ENCODE measurements at regions not wholly inside any gene's neighbourhood (a gene's known extent, or its start where the extent isn't known, plus 50 kb on each side); places are given as distances from the start of the nearest gene placed in this dataset.

DNA sequence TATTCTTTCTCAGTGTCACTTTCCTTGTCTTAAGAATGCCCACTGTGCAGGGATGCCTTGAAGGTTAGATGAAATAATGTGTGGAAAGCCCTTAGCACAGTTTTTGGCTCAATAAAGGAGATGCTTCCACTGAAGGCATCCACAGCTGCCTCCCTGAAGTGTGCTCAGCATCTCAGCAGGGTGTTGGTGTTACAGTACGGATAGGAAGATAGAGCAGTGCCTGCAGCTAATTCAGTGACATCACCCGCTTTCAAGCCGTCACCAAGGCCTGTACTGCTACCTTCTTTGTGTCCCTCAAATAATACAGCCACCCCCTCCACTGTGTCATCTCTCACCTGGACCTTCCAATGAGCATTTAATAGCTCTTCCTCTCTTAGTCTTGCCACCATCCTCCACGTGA, 59.0 kb downstream of the NDUFS5 start:
- no peak for DNase-seq (ENCODE audit: low read depth in 2 of 3, low spot score in 2 of 3)

DNA sequence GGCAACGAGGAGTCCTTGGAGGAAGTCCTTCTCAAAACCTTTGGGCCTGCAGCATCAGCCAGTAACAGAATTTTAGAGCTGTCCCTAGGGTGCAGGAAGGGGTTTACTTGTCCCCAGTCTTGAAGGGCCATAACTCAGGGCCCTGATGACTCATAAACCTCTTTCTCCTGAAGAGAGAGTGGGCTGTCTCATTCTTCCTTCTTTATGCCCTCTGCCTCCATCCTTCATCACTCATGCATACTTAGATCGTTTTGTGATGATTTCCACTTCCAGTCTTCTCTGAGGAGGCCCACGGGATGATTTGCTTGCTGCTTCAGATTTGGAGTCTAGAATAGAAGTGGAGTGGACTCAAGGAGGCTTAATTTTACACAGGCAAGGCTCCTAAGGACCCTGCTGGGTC, 60.2 kb downstream of the NDUFS5 start:
- peak in 1 of 3 donors; percentile 49 for DNase-seq (ENCODE audit: low read depth in 2 of 3, low spot score in 2 of 3)

DNA sequence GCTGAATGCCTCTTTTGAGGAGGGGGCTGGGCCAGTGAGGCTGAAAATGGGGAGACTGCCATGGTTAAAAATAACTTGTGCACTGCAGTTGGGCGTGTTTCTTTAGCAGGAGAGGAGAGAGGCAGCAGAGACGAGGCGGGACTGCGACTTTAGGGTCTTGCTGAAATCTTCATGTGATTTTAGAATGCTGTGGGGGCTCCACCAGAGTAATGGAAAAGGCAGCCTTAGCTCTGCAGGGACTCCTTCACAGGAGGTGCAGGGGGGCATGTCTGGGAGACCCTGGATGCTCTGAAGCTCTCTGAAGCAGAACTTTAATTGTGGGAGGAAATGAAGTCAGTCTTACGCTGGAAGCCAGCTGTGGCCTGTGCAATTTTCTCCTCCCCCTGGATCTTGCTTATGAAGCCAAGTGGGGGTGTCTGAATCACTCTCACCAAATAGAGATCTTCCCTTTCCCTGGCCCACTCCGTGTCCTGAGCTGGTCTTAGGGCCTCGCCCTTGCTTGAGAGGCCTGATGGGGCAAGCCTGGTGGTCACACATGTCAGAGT, 60.8 kb downstream of the NDUFS5 start:
- DNase-seq (ENCODE audit: low read depth in 2 of 3, low spot score in 2 of 3): peak in 1 of 3 donors; percentile 41

DNA sequence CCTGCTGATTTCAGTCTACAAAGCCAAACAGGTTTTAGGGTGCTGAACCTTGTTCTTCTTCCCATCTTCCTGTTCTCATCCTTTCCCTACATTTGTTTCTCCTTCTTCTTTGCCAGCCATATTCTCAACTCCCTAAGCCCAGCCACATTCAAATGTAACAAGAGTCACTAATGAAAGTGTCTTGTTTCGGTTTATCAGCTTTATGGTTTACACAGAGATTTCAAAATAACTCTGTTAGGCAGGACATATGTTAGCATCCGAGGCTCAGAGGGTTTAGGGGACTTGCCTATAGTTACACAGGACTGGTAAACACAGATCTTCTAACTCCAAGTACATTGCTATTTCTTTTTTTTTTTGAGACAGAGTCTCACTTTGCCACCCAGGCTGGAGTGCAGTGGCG, 61.3 kb downstream of the NDUFS5 start:
- no peak for DNase-seq (ENCODE audit: low read depth in 2 of 3, low spot score in 2 of 3)

DNA sequence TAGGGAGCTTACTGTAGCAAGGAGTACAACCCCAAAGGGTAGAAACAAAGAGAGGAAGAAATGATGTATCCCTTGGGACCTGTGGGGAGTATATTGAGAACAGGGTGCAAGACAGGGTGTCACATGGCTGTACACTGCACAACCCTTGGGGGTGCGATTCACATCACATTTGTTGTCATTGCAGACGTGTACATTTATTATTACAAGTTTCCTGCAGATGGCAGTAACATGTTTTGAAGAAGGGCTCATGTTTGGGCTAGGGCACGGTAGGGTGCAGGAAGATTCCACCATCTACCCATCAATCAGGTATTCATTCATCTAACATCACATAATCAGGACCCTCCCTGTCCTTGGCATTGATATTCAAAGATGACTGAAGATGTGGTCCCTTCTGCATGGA, 62.5 kb downstream of the NDUFS5 start:
- DNase-seq (ENCODE audit: low read depth in 2 of 3, low spot score in 2 of 3): no peak

DNA sequence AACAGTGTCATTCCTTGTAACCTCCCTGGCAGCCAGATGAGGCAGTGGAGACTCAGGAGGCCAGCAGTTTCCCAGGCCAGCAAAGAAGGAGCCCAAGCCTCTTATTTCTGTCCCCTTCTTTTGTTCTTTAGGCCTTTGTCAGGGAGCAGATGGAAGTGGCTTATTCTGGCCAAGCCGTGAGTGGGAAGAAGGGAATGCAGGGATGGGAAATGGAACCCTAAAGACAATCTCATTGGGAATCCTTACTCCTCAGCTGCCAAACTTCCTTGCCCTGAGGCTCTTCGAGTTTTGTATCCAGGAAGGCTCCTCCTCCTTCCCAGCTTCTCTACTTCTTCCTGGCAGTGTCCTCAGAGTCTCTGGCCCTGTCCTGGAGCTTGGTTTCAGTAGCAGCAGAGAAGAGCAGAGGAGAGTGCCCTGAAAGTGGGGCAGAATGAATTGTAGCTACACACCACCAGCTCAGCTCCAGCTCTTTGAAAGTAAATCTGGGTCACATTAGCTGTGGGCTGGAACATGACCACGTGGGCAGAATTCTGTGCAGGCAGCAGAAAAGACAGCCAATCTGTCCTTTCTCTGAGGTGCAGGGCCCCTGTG, 63.9 kb downstream of the NDUFS5 start:
- DNase-seq (ENCODE audit: low read depth in 2 of 3, low spot score in 2 of 3): no peak

DNA sequence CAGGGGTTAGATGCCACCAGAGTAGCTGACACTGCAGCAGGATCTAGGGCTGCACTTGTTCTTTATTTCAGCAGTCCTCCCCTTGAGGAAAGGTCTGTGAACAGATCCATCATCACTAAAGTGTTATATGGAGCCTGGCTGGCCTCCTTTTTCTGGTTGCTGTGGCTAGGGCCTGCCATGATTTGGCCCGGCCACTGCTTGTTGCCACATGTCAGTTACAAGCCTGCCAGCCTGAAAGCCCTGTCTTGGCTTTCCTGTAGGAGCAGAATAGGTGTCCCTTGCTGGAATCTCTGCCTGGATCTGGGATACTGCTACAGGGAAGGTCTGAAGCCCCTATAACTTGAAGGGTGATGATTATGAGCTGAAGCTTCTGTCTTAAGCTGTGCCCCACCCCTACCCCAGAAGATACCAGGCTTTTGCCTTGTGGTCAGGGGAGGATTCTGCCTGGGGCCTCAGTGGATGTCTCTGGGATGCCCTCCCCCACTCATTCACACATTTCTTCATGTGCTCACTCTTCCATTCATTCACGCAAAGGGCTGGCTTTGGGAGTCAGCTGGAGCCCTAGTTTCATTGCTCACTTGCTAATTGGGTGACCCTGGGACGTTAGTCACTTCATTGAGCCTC, 64.7 kb downstream of the NDUFS5 start:
- DNase-seq (ENCODE audit: low read depth in 2 of 3, low spot score in 2 of 3): no peak

DNA sequence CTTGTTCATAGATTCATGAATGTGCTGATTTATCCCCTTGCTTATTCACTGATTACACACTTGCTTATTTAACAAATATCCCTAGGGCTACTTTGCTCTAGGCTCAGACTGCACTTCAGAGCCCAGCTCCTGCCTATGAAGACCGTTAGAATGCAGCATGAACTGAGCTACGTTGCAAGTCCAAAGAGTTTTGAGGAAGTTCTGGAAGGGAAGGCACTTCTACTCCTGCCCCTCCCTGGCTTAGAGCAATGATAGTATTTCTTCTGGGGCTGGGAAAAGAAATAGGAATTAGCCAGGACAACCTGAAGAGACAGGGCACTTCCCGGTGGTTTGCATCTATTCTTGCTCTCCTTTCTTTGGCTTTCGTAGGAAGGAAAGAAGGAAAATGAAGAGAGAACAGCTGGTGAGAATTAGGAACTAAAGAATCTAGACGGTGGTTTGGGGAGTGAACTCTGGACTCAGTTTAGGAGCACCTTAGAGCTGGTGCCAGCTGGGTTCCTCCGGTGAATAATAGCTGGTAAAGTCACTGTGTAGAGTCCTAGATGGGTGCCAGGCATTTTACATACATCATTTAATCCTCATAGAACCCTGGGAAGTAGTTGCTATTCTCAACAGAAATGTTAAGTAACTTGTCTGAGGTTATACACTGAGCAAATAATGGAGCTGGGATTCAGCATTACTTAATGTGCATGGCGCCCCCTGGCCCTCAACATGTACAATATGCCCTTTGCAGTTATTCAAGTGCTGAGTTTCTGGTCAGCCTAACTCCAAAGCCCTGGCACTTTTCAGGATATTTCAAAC, 65.9 kb downstream of the NDUFS5 start:
- peak in 2 of 3 donors; percentile 62 to 79 for DNase-seq (ENCODE audit: low read depth in 2 of 3, low spot score in 2 of 3)

DNA sequence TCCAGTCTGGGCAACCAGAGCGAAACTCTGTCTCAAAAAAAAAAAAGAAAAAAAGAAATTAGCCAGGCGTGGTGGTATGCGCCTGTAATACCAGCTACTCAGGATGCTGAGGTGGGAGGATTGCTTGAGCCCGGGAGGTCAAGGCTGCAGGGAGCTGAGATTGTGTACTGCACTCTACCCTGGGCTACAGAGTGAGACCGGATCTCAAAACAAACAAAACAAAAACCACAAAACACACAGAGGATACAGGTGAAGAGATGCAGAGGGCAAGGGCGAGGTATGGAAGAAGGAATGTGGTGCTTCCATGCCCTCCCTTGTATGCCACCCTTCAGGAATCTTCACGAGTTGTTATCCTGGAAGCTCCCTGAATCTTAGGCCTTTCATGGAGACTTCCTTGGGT, 68.5 kb downstream of the NDUFS5 start:
- DNase-seq (ENCODE audit: low read depth in 2 of 3, low spot score in 2 of 3): no peak

DNA sequence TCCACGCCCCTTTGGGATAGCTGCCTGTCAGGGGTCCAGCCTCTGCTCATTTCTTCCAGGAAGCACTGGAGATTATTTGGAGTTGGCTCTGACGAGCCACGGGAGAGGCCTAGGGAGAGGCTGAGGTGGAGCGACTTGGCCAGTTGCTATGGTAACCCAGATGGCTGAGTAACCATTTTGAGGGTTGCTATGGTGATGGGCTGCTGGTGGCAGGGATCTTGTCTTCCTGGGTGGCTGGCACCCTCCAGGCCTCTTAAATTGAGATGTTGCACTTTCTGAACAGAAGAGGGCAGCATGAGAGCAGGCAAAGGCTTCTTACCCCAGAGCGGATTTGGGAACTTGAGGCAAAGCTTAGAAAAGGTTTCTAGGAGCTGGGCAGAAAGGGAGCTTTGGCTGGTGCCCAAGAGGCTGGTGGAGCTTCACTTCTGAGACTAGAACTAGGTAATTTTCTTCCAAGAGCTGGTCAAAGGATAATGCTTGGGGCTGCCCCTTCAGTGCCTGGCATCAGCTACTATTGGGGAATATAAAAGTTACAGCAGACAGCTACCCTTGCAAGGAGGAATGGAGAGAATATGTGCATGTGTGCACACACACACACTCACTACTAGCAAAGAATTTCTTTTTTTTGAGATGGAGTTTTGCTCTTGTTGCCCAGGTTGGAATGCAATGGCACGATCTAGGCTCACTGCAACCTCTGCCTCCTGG, 72.5 kb downstream of the NDUFS5 start:
- peak in 2 of 3 donors; percentile 37 to 62 for DNase-seq (ENCODE audit: low read depth in 2 of 3, low spot score in 2 of 3)

DNA sequence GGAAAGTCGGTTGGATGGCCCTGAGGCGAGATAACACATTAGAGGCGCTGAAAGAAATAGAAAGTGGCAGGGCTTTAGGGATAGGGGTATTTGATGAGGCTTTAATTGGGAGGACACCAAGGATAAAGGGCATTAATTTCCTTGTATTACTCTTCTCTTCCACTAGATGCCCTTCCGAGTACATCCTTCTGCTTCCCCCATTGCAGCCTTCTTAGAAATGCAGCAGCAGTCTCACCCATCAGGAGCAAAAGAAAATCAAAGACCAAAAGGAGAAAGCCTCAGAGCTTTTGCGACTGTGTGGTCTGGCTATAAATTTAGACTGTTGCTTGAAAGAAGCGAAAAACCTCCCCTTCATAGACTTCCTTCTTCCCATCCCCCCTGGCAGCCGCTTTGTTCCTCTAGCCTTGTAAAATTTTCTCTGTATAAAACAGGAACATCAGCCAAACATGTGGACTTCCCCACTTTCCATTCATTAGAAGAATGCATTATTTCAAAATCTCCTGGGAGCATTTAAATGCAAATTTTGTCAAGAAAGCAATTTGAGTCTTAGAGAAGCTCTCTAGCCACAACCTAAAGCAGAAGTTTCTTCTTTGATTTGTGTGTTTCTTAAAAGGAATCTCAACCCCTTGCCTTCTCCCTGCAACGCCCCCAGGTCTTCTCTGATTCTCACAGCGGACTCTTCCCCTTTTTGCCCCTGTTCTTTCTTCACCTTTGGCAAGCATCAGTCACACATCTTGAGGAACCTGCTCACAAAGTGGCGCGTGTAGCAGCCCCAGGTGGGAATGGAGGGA, 76.6 kb downstream of the NDUFS5 start:
- DNase-seq (ENCODE audit: low read depth in 2 of 3, low spot score in 2 of 3): peak in 2 of 3 donors; percentile 77 to 84

DNA sequence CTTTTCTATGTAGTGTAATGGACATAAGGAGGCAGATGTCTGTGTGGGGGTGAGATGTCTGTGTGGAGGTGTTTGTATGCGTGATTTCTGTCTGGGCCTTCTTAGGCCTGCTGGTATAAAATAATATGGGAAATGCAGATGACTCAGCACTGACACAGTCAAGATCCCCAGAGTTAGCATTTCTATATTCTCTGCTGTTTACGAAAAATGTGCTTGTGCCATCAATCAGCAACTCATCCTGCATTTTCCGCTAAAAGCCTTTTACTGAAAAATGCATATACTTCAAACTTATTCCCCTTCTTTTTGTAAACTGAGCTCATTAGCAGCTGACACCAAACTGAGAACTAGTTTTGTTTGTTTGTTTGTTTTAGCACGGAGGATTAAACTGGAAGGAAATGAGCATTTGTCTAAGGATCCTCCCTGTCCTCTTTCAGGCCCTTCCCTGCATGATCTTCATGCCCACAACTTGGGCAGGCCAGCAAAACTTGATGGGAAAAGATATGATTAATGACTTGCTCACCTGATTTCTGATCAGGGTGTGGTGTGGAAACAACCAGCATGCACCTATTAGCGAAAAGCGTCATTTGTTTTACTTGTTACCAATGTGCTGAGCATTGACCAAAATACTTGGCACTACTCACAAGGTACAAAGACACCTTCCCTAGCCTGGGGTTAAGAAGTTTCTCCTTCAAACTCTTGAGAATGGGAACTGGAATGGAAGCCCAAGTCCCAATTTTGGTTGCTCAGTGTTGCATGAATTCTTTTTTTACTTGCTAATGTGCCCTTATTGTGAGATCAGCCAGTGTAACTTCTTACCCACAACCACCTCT, 77.4 kb downstream of the NDUFS5 start:
- no peak for DNase-seq (ENCODE audit: low read depth in 2 of 3, low spot score in 2 of 3)

DNA sequence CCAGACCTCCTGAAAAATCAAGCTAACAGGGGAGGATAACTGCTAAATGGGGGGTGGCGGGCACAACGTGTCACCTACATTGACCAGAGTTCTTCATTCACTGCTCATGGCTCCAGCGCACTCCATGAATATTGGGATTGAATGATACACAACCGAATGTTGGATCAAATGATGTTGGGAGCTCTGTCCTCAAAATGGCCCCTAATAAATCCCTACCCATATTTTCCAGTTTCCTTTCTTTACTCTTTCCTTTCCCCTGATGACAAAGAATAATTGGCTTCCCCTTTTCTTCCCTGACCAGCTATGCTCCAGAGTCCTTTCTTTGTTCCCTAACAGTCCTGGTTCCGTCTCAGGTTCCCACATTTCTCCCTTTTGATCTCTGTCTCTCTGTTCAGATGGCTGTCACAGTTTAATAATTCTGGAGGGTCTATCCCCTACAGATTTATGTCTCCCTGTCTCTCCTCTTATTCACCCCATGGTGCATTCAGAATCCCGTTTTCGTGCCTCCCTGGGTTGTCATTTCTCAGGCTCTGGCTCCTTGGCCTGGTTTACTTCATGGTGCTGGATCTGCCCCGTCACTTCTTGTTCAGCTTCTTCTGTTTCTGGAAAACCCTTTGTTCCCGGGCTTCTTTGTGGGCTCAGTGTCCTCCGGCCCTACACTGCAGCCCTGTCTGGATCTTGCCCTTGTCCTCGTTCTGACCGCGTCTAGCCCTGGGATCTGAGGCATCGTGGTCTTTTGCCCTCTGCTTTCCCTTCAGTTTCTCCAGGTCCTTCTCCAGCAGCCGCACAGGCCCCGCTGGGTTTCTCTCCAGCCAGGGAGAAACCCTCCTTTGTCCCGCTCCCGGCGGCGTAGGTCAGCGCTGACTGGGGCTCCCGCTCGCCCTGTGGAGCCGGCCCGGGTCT, 78.3 kb downstream of the NDUFS5 start:
- no peak for DNase-seq (ENCODE audit: low read depth in 2 of 3, low spot score in 2 of 3)

DNA sequence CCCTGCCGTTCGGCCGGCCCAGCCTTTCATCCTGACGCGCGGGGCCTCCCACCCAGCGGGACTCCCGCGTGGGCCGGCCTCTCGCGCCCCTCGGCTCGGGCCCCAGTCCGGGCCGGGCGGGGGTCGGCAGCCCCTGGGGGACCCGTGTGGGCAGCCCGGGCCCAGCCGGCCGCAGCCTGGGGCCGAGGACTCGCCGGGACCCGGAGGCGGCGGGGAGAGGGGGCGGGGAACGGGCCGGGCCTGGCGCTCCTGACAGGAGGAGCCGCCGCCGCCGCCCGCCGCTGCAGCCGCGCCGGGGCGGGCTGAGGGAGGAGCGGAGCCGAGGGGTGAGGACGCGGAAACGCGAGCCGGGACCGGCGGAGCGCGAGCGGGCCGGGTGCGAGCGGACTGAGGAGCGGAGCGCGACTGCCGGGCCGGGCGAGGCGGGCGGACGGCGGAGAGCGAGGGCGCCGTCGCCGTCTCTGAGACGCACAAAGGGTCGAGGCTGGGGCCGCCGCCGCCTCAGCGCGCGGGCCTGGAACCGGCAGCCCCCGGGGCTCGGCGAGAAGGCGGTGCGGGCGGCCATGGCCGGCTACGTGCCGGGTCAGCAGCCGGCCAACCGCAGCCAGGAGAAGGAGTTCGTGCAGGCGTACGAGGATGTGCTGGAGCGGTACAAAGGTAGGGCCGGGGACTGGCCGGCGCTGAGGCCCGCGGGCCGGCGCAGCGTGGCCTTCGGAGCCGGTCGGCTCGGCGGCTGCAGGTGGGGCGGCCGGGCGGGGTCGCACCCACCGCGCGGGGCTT, 79.1 kb downstream of the NDUFS5 start:
- peak in 1 of 3 donors; percentile 51 for DNase-seq (ENCODE audit: low read depth in 2 of 3, low spot score in 2 of 3)

DNA sequence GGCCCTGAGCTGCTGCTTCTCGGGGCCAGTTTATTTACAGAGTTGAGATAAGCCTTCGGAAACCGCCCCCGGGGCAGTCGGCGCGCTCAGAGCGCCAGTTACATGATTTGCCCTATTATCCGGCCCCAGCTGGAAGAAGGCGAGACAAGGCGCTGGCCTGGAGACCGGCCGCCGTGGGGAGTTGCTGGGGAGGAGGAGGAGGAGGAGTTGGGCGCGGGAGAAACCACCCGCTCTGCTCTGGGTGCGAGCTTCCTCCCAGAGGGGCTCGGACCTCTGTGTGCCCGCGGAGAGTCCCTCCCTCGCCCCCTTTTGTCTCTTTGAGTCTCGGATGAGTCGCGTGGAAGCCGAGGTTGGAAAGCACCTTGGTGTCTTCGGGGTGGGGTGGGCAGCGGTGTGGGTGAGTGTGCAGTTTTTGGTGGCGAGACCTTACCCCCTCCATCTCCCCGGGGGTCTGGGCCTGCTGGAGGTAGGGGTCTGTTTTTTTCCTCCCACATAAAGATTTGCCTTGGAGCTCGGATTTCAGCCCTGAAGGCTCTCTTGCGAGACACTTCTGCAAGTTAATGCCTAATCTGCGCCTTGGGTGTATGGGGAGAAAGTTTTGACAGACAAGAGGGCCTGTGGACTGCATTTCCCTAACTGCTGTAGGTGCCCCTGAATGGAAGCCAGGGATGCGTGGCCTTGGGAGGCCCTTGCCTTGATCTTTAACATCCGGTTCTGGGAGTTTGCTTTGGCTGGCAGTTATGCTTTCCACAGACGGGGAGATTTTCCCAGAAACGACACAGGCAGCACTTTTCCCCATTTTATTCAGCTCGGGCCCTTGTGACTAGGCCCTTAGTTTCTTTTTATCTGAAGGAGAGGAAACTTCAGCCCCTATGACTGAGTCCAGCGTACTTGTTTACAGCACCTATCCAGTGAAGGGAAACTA, 80.0 kb downstream of the NDUFS5 start:
- DNase-seq (ENCODE audit: low read depth in 2 of 3, low spot score in 2 of 3): peak in 1 of 3 donors; percentile 31

DNA sequence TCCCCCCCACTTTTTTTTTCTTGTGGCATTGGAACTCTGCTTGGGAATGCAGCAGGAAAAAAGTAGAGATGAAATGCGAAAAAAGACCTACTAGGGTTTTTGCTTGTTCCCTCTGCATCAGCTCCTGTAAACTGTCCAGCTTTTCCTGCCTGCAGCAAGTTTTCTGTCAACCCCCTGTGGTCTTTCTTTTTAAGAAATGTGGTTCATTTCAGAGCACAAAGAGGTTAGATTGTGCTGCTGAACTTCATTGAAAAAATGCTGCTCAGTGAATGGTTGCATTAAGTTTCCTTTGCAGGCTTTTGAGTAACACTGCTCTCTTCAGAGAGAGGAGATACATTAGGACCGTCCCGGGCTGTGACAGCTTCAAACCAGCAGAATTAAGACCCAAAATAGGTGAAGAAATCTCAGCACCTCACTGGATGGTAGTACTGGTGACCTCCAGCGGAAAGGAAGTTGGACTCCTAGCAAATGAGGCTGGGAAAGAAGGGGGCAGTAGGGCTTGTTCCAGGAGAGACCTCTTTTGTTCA, 80.7 kb downstream of the NDUFS5 start:
- DNase-seq (ENCODE audit: low read depth in 2 of 3, low spot score in 2 of 3): no peak

All from hematopoietic multipotent progenitor cell (in vitro differentiated cells).